DMS114 treated with DMSO at 0.1 percent for 48 hours (cell line): ENCODE measurements at regions not wholly inside any gene's neighbourhood (a gene's known extent, or its start where the extent isn't known, plus 50 kb on each side); places are given as distances from the start of the nearest gene placed in this dataset.

Source experiments
- DNase-seq: peaks from one replicate; lab custom pipeline; 2025; ENCODE audit not compliant: unreplicated experiment; lab: John Stamatoyannopoulos, UW

DNA sequence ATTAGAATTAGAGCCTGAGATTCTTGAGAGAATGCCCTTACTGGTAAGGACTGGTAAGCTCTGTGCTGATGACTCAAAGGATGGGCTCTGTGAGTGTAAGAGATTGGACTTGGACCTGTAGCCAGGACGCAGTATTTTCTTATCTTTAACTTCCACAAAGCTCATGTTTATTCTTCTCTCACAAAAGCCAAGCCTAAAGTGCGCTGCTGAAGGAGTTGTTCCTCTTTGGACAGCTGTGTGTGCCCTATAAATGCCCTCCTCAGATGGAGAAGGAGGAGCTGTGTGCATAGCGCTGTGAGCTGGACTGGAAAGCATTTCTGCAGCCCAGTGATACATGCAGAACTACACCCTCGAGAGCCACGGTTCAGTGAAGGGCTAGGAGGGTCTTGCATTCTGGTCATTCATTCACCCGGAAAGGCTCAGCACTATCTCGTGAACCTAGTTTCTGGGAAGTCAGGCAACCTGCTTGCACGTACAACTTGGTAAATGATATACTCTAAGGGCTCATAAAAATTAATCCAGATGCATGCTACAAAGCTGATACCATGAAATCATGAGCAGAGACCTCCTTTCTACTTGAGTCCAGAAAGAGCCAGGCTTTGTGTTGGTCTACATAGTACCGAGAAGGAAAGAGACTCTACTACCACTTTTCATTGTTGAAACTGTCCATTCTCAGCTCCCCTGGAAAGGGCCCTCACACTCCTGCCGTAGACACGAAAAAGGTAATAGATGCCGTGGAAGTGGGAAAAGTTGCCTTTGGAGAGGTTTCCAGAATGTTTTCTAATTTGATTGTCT lies 103.0 kb upstream of the TBL1XR1 start:
- no peak for DNase-seq

DNA sequence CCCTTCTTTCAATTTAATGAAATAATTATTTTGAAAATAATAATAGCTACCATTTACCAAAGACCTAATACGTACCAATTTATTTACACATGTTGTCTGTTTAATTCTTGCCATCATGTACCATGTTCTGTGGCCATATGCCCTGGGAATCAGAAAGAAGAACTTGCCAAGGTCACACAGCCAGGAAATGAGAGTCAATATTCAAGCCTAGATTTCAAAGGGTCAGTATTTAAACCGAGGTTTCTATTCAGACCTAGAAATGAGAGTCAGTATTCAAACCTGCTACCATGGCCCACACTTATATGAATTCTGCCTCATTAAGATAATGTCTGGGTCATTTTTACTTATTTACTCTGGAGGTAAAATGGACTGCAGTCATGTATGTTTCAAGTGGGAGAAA lies 103.6 kb upstream of the TBL1XR1 start:
- DNase-seq = no peak

- DNase-seq = no peak
Measured at GRCh38 chr3:177306252-177306651, 109.0 kb upstream of the TBL1XR1 start.

GRCh38 chr3:177307391-177307790 lies 110.1 kb upstream of the TBL1XR1 start:
- DNase-seq = no peak

- DNase-seq = no peak
Measured at GRCh38 chr3:177307826-177308225, 110.5 kb upstream of the TBL1XR1 start.

DNA sequence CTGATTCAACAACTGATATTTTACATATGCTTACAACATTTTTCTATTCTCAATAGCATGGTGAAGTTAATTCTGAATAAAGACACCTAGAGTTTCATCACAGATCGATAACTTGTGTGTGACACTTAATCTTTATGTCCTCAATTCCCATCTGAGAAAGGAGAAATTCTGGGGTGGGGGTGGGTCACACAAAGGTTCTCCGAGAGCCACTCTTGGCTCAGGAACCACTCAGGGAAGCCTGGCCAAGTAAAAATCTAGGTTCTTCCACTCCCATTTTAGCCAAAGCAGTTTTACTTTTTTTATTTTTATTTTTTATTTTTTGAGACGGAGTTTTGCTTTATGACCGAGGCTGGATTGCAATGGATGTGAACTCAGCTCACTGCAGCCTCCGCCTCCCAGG lies 111.0 kb upstream of the TBL1XR1 start:
- DNase-seq = no peak

DNA sequence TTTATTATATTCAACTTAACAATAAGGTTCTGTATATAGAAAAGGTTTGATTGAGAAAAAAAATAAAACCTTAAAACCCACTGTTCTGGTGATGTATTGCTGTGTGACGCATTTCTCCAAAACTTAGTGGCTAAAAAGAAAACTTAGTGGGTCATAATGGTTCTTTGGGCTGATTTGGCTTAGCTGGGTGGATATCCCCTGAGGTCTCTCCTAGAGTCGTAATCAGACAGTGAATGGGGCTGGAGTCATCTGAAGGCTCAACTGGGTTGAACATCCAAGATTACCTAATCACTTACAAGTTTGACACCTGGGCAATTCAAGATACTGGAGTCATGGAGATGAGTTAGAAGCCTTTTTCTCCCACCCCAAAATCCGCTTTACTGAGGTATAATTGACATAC lies 111.6 kb upstream of the TBL1XR1 start:
- DNase-seq = no peak

GRCh38 chr3:177312491-177312890 lies 115.2 kb upstream of the TBL1XR1 start:
- no peak for DNase-seq

DNA sequence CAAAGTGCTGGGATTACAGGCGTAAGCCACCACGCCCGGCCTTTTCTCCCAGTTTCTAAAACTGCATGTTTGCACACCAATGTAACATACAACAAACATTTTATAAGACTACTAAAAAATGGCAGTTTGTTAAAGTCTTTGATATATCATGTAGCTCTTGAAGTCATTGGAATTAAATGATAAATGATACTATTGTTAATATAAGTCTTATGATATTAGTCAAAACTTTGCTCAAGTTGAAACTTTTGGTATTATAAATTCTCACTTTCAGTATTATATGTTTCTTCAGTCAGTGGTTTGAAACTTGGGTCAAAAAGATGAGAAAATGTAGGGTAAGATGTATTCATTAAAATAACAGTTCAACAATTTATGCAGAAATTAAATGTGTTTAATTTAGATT lies 117.6 kb upstream of the TBL1XR1 start:
- no peak for DNase-seq

DNA sequence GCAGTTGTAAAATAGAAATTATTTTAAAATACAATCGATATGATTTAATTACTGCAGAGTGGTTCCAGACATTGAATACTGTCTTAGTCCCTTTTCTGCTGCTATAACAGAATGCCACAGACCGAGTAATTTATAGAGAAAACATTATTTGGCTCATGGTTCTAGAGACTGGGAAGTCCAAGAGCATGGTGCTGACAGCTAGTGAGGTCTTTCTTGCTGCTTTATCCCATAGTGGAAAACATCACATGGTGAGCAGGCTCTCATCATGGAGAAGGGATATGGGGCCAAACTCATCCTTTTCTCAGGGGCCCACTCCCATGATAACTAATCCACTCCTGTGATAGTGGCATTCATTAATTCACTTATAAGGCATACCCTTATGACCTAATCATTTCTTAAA lies 120.0 kb upstream of the TBL1XR1 start:
- no peak for DNase-seq

DNA sequence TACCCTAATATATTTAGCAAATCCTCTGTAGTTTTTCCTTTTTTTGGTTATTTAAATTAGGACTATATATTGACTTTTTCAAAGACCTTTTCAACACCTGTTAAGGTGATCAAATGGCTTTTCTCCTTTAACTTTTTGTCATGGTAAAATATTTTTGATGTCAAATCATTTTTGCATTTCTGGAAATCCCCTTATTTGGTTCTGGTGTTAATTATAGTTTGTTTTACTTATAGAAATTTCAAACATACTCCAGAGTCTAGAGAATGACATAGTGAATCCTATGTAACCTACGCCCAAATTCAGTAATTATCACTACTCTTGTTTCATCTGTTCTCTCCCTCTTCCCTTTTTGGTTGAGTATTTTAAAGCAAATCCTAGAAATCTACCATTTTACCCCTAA lies 121.3 kb upstream of the TBL1XR1 start:
- DNase-seq = no peak

GRCh38 chr3:177320765-177321247 lies 123.5 kb upstream of the TBL1XR1 start:
- DNase-seq = no peak

GRCh38 chr3:177321819-177322218 lies 124.5 kb upstream of the TBL1XR1 start:
- no peak for DNase-seq

- DNase-seq = no peak
Measured at GRCh38 chr3:177322881-177323280, 125.6 kb upstream of the TBL1XR1 start.

GRCh38 chr3:177329854-177330253 lies 132.6 kb upstream of the TBL1XR1 start:
- DNase-seq = no peak

GRCh38 chr3:177330779-177331178 lies 133.5 kb upstream of the TBL1XR1 start:
- no peak for DNase-seq

DNA sequence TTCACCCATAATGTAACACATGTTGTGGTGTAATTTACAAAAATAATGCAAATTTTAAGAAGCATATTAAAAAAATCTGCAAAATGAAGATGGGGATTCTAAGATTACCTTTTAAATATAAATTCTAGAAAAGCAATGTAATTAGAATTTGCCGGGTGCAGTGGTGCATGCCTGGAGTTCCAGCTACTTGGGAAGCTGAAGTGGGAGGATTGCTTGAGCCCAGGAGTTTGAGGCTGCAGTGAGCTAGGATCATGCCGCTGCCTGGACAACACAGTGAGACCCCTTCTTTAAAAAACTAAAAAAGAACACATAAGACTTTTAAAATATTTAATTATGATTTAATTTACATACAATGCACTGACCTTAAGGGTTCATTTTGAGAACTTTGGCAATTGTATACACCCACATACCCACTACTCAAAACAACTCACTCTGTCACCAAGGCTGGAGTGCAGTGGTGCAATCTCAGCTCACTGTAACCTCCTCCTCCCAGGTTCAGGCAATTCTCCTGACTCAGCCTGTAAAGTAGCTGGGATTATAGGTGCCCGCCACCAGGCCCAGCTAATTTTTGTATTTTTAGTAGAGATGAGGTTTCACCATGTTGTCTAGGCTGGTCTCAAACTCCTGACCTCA lies 134.0 kb upstream of the TBL1XR1 start:
- no peak for DNase-seq

DNA sequence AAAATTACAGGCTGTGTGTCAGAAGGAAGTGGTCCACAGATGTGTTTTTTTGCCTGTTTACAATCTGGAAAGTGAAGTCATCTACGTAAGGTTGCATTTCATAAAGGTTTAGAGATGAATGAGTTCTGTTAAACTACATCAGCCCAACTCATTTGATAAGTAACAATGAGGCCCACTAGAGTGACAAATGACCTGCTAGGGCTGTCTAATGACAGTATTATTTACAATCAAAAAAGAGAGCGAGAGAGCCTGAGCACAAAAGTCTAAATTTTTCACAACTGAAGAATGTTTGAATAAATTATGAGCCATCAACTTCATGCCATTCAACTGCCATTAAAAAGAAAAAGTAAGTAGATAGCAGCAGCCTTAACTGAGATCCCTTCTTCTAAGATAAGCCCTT lies 135.7 kb upstream of the TBL1XR1 start:
- DNase-seq = no peak

- DNase-seq = no peak
Measured at GRCh38 chr3:177333533-177334520, 136.5 kb upstream of the TBL1XR1 start.

GRCh38 chr3:177334803-177335202 lies 137.5 kb upstream of the TBL1XR1 start:
- DNase-seq = no peak

DNA sequence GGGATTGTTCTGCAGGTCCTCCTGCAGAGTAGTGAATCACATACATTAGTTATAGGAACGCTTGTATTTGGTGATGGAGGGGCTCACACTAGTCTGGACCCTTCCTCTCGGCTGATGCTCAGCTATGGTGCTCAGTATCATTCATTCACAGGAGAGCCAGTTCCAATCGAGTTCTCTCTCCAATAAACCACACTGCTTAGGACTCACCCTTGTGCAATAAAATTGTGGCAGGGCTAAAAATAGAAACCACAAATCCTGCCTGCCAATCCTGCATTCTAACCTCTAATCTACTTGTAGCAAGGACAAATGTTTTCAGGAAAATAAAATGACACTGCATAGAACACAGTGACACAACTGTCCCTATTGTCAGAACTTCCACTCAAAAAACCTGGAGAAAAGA lies 138.4 kb upstream of the TBL1XR1 start:
- DNase-seq = no peak
